ENCODE measurements at regions not wholly inside any gene's neighbourhood (a gene's known extent, or its start where the extent isn't known, plus 50 kb on each side); places are given as distances from the start of the nearest gene placed in this dataset.

- intact Hi-C loops (cut with micrococcal nuclease) = no loop called here
- peak; percentile 76 for ATAC-seq
- no peak for DNase-seq
These were observed 341.0 kb upstream of the USP24 start for GRCh38 chr1:55555956-55556725.

- intact Hi-C loops (cut with micrococcal nuclease) = no loop called here
These were observed 339.4 kb upstream of the USP24 start for GRCh38 chr1:55554611-55555010.

GRCh38 chr1:55552636-55553035, 337.5 kb upstream of the USP24 start:
- DNase-seq (no peak), ATAC-seq (no peak)
- intact Hi-C loops (cut with micrococcal nuclease) = no loop called here

More at GRCh38 chr1:55554611-55555010, 339.4 kb upstream of the USP24 start:
- ATAC-seq = no peak
- no peak for DNase-seq

GRCh38 chr1:55547405-55547804, 332.2 kb upstream of the USP24 start:
- no peak for DNase-seq
- no peak for ATAC-seq
- intact Hi-C loops (cut with micrococcal nuclease) = no loop called here

- intact Hi-C loops (cut with micrococcal nuclease) = no loop called here
- no peak for ATAC-seq
- DNase-seq = no peak
These were observed 331.4 kb upstream of the USP24 start for GRCh38 chr1:55546553-55546952.

- ATAC-seq (no peak), DNase-seq (no peak)
- intact Hi-C loops (cut with micrococcal nuclease) = no loop called here
These were observed 329.7 kb upstream of the USP24 start for GRCh38 chr1:55544826-55545225.

- no peak for DNase-seq
- no peak for ATAC-seq
- intact Hi-C loops (cut with micrococcal nuclease) = no loop called here
These were observed 327.8 kb upstream of the USP24 start for GRCh38 chr1:55542901-55543504.

GRCh38 chr1:55541296-55541695, 326.1 kb upstream of the USP24 start:
- DNase-seq (no peak), ATAC-seq (no peak)
- intact Hi-C loops (cut with micrococcal nuclease) = no loop called here

GRCh38 chr1:55539652-55540512, 324.7 kb upstream of the USP24 start:
- ATAC-seq (no peak), DNase-seq (no peak)
- intact Hi-C loops (cut with micrococcal nuclease) = no loop called here

GRCh38 chr1:55538428-55538827, 323.3 kb upstream of the USP24 start:
- DNase-seq (no peak), ATAC-seq (no peak)
- intact Hi-C loops (cut with micrococcal nuclease) = no loop called here

GRCh38 chr1:55536545-55536865, 321.3 kb upstream of the USP24 start:
- intact Hi-C loops (cut with micrococcal nuclease) = no loop called here
- DNase-seq = no peak
- ATAC-seq = peak; percentile 12

GRCh38 chr1:55535724-55536544, 320.8 kb upstream of the USP24 start:
- DNase-seq (no peak), ATAC-seq (no peak)
- intact Hi-C loops (cut with micrococcal nuclease) = no loop called here

- intact Hi-C loops (cut with micrococcal nuclease) = no loop called here
- ATAC-seq = no peak
- DNase-seq = no peak
These were observed 319.5 kb upstream of the USP24 start for GRCh38 chr1:55534565-55535121.

- intact Hi-C loops (cut with micrococcal nuclease) = no loop called here
- no peak for DNase-seq
- no peak for ATAC-seq
These were observed 316.5 kb upstream of the USP24 start for GRCh38 chr1:55531644-55532043.

GRCh38 chr1:55530749-55531478, 315.8 kb upstream of the USP24 start:
- intact Hi-C loops (cut with micrococcal nuclease) = no loop called here
- no peak for DNase-seq
- no peak for ATAC-seq

GRCh38 chr1:55529017-55529416, 313.9 kb upstream of the USP24 start:
- DNase-seq (no peak), ATAC-seq (no peak)
- intact Hi-C loops (cut with micrococcal nuclease) = no loop called here

- DNase-seq (no peak), ATAC-seq (no peak)
- intact Hi-C loops (cut with micrococcal nuclease) = no loop called here
These were observed 312.7 kb upstream of the USP24 start for GRCh38 chr1:55527831-55528230.

GRCh38 chr1:55526716-55527115, 311.6 kb upstream of the USP24 start:
- ATAC-seq (no peak), DNase-seq (no peak)
- intact Hi-C loops (cut with micrococcal nuclease) = no loop called here

- intact Hi-C loops (cut with micrococcal nuclease) = no loop called here
- DNase-seq (no peak), ATAC-seq (no peak)
These were observed 308.8 kb upstream of the USP24 start for GRCh38 chr1:55524006-55524405.

Data from left ventricle myocardium superior (tissue), 1 donor.